Activated CD8-positive, alpha-beta memory T cell treated with anti-CD3 and anti-CD28 coated beads for 48 hours (primary cell): ENCODE measurements at regions not wholly inside any gene's neighbourhood (a gene's known extent, or its start where the extent isn't known, plus 50 kb on each side); places are given as distances from the start of the nearest gene placed in this dataset.

Source experiments
- DNase-seq, 3 experiments: peaks; one replicate each; pipeline ENCODE4 v3.0.0-alpha.2; 2020; ENCODE audit warnings: low read depth in 2 of 3, low spot score in 2 of 3

DNA sequence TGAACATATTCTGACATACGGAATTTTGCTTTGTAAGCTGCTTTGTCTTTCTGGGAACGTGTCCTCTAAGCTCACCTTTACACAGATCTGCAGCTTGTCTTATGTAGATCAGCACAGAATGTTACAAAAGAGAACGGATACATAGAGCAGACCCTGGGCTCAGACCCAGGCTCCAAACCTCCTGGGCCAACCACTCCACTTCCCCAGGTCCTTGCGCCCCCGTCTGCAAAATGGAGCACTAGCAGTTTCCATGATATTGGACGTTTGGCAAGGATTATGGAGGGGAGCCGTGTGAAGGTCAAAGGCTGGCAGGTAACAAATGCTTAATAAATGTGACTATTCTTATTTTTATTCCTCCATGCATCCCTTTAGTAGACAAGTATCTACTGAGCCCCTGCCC lies 358.4 kb downstream of the CTTN start:
- DNase-seq, result no peak

DNA sequence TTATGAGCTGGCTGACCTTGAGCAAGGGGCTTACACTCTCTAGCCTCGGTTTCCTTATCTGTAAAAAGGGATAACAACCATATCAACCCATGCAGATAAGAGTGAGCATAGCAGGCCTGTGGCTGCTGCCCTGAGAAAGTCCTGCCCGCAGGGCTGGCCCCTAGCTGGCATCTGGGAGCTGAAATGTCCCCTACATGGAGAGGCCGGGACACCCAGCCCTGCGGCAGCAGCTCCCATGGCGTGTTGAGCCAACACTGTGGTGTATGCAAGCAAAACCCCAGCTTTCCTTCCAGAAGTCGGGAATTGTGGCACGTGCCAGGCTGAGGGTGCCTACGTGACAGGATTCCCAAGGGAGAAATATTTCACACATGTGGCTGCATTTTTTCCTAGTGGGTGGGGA lies 358.9 kb downstream of the CTTN start:
- no peak for DNase-seq

DNA sequence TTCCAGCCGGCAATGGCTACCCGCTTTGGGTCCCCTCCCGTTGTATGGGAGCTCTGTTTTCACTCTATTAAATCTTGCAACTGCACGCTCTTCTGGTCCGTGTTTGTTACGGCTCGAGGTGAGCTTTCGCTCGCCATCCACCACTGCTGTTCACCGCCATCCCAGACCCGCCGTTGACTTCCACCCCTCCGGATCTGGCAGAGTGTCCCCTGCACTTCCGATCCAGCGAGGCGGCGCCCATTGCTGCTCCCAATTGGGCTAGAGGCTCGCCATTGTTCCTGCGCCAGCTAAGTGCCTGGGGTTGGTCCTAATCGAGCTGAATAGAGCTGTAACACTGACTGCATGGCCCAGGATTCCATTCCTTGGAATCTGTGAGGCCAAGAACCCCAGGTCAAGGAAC lies 359.9 kb downstream of the CTTN start:
- no peak for DNase-seq

DNA sequence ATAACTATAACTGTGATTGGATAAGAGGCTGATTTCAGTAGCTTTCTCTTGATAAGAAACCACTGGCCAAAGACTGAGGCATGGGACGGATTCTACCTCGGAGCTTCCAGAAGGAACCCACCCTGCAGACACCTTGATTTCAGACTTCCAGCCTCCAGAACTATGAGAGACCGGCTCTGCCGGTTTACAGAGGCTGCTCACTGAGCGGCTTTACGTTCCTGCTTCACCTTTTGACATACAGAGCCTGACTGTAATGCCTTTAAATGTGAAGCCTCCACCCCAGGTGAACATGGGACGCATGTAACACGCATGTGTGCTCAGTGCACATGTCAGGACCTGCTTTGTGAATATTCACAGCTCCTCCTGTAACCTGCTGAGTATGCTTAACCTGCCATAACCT lies 361.5 kb downstream of the CTTN start:
- no peak for DNase-seq

DNA sequence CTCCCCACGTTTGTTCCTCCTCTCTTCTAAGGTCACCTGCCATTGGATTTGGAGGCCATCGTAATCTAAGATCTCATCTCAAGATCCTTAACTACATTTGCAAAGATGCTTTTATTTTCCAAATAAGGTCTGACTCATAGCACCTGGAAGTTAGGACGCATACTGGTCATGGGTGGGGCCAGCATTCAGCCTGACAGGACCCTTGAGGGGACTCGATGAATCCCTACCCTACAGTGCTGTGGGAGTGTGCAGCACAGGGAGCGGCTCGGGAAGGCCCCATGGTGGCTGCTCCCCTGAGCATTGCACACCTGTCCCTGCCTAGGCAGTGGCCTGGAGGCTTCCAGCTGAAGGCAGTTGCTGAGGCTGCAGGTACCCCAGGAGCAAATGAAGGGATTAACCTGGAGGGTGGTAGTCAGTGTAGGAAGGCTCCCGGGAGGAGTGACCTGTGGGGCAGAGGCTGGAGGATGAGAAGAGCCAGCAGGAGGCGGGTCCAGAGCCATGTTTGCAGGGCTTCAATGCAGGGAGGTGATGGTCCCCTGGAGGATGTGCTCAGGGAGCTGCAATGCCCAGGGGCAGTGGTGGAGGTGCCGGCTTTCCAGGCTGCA lies 362.2 kb downstream of the CTTN start:
- no peak for DNase-seq

DNA sequence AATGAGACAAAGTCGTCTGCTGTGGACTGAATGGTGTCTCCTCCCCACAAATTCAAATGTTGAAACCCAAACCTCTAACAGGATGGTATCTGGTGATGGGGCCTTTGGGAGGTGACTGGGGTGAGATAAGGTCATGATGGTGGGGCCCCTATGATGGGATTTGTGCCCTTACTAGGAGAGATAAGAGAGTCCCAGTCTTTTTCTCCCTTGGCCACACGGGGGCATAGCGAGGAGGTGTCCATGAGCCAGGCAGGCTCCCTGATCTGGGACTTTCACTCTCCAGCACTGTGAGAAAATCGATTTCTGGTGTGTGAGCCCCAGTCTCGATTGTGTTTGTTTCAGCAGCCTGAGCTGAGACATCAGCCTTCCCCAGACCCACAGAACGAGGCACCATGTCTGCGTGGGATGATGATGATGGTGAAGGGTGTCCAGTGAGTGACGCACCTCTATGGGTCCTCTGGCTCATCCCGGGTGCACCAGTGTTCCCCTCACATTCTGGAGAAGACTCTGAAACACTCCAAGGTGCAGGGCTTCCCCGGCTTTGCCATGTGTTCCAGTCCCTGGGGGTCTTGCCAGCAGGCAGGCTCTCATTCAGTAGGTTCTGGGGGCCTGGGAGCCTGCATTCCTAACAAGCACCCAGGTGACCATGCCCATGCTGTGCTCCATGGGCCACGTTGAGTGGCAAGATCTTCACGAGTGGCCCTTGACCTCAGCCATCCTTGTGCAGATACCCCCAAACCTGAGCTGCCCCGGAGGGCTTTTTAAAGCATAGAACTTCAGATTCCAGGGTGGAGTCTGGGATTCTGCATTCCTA lies 363.0 kb downstream of the CTTN start:
- no peak for DNase-seq

DNA sequence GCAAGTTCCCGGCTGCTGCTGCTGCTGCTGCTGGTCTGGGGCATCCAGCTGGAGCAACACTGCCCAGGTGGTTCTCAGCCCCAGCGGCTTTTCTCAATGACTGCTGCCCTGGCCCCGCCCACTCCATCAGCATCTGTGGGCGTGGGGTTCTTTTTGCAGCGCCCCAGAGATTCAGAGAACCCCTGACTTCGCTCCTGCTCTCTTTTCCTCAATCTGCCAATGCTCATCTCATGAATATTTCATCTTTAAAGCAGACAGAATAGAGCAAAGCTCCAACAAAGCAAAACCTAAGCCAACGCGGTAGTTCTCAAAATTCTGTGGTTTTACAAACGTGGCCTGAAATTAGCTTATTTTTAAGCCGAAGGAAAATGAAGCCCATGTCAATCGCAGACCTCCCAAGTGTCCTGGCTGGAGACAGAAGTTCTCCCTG lies 363.6 kb downstream of the CTTN start:
- no peak for DNase-seq

DNA sequence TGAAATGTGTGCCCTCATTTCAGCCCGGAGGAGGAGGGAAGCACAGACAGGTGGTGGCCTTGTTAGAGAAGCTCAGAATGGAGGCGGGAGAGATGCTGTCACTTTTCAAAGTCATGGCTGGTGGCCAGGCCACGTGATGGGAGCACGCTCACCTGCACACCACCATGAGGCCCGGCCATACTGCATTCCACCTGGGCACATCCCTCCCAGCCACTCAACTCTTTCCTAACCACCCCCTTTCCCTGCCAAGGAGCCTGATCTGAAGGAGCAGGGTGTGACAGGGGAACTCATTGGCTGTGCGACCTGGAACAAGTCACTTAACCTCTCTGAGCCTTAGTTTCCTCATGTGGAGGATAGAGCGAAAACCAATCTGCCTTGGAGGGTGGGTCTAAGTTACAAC lies 364.5 kb downstream of the CTTN start:
- no peak for DNase-seq

DNA sequence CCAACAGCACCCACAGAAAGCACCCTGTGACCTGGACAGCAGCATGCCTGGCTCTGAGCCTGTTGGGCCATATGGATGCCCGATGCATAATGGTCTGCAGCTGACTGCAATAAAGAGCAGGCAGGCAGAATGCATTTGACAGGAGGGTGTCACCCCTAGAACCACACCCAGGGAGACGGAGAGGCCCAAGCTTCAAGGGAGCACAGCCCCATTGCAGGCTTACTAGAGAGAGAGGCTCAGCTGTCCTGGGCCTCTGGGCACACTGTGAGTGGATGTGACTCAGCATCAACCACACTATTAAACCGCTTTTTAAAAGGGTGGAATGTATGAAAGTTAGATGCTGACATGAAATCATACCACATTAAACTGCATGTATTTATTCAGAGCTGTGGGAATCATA lies 365.3 kb downstream of the CTTN start:
- DNase-seq, result no peak

DNA sequence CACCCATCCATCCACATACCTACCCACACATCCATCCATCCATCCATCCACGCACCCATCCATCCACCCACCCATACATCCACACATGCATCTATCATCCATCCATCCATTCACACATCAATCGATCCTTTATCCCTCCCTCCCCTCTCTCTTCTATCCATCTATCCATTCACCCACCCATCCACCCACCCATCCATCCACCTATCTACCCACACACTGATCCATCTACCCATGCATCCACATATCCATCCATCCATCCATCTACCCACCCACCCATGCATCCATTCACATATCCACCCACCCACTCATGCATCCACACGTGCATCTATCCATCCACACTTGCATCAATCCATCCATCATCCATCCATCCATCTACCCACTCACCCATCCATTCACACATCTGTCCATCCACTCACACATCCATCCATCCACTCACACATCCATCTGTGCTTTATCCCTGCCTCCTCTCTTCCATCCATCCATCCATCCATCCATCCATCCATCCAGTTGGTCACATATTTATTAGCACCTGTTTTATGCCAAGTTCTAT lies 366.1 kb downstream of the CTTN start:
- DNase-seq, result no peak

DNA sequence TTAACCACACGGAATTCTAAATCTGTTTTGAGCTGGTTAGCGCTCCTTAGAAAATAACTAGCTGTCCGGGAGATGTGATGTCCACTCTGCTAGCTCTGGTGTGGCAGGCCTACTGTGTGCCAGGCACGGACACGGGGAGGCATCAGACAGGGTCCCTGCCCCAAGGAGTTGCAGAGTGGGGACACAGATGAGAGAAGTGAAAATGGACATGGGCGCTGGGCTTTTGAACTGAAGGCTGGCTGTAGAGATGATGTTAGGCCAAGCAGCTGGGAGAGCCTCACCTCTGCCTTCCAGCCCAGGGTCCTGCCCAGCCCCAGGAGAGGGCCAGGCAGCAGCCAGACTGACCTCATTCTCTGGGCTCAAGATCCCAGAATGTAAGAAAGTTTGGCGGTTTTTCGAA lies 368.6 kb downstream of the CTTN start:
- DNase-seq, result no peak

DNA sequence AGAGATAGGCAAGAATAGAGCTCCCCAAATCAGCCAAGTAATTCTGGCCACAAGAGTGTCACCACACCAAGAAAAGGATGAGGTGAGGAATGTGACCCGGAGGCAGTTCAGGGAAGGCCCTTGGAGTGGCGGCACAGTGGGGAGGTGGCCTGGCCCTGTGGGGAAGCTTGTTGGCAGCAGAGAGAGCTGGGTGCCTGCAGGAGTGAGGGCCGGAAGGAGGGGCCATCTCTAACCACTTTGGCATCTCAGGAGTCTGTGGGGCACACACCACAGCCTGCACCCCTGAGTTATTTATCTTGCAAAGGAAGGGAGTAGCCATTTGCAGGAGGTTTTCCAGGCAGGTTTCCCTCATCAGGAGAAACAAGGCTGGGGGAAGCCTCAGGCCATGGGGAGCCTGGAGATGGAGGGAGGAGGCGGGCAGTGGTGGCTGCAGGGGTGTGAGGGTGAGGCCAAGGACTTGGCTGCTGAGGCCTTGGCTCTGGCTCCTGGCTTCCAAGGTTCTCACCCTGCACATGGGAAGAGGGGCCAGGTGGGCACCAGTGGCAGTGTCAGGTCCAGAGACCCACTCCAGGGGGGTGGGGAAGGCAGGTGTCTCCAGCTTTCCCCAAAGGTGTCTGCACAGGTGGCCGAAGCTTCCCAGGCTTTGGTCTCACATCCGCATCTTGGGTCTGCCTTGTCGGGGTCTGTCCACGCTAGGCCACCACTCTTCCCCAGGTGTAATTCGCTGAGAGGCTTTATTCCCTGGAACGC lies 370.2 kb downstream of the CTTN start:
- DNase-seq, result no peak

DNA sequence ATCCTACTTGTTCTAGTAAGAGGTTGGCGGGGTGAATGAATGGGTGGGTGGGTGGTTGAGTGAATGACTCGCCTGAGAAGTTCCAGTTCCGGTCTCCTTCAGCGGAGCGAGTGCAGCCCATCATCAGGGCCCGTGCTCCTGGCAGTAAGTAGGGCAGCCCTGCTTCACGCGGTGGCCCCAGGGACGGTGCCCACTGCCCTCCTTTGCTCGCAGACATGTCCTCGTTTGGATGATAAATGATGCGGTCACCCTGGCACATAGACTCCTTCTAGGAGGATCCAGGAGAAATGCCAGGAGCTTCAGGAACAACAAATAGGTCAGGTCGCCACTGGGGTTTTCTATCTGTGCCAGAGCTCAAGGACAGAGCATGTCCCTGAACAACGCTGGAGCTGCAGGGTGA lies 370.8 kb downstream of the CTTN start:
- no peak for DNase-seq

DNA sequence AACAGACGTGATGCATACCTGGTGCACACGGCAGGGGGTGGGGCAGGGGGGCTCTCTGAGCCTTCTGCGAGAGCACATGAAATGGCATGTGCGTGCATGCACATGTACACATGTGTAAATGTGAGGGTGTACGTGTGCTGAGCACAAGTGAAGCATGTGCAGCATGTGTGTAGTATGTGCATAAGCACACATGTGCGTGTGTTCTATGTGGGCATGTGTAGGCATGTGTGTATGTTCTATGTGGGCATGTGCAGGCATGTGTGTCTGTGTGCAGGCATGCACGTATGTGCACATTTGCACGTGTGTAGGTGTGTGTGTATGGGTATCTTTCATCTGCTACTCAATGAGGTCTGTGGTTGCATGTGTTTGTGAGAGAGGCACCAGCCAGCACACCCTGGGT lies 371.2 kb downstream of the CTTN start:
- DNase-seq, result no peak

DNA sequence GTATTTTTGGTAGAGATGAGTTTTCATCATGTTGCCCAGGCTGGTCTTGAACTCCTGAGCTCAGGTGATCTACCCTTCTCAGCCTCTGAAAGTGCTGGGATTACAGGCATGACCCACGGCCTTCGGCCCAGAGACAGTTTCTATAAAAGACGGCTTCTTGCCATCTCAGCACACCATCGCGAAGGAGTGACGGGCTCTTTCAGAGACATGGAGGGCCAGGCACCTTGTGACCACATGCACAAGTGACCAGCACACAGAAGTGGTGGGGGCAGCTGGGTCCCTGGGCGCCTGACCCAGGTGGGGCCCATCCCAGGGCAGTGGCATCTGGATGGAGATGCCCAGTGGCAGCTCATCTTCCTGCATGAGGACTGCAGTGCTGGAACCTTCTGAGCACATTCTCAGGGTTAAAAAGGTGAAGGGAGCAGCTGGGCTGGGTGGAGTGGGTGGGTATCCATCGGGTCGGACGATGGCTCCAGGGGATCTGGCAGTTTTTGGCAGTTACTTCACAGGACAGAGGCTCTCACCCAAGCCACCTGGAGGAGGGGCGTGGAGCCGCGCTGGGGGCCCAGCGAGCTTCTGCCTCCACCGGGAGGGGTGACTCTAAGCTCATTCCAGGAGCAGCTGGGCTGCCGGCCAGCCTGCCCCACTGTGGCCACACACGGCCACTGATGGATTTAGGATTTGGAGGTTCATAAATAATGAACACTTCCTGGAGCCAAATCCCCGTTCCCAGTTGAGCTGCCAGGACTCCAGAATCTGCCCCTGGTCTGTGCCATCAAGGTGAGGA lies 373.0 kb downstream of the CTTN start:
- no peak for DNase-seq

DNA sequence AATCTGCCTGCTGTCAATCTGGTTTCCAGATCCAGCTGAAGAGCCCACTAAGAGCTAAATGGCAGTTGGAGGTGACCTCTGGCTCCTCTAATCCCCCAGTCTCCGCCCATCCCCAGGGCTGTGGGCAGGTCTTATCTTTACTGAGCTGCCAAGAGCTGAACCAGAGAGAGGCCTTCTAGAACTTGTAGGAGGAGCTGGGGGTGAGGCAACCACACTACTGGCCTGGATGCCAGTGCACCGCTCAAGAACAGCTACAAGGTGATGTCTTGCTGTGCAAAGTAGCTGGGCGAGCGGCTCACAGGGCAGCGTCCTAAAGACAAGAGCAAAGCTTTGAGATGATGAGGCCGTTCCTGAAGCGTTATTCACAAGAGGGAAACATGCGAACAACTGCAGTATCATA lies 374.6 kb downstream of the CTTN start:
- DNase-seq, result no peak

DNA sequence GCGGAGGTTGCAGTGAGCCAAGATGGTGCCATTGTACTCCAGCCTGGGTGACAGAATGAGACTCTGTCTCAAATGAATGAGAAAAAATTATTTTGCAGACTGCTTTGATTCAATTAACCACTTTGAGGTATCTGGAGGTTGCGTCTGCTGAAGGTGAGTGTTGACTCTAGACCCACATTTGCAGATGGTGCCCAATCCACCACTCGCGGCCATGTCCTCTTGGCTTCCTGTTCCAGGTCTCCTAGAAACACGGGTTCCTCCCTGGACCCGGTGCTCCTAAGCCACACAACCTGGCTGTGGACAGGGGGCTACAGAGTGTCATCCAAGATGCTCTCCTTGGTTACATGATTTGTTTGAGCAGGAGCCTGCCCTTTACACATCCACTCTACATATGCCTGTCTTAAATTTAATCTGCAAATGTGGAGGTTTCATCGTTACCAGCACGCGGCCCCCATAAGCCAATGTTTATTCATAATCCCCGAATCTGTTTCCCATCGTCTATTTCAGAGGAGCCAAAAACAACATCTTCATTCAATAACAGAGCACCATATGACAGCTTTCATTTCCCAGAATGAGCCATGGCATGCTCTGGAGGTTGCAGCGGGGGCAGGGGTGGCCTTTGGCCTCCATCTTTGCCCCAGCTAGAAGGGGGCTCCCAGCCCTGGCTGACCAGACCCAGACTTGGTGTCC lies 377.2 kb downstream of the CTTN start:
- DNase-seq, result no peak

DNA sequence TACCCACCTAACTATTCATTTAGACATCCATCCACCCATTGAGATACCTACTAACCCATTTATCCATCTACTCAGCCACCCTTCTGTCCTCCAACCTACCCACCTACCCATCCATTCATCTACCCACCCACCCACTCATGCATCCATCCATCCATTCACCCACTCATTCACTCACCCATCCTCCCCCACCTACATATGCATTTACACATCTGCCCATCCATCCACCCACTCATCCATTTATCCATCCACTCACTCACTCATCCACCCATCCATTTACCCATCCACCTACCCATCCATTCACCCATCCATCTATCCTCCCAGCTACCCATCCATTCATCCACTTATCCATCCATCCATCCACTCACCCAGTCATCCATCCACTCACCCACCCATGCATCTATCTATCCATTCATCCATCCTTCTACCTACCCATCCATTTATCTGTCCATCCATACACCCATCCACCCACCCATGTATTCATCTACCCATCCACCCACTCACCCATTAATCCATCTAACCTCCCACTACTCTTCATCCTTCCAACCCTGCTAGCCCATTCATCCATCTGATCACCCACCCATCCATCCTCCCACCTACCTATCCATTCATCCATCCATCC lies 378.7 kb downstream of the CTTN start:
- no peak for DNase-seq

DNA sequence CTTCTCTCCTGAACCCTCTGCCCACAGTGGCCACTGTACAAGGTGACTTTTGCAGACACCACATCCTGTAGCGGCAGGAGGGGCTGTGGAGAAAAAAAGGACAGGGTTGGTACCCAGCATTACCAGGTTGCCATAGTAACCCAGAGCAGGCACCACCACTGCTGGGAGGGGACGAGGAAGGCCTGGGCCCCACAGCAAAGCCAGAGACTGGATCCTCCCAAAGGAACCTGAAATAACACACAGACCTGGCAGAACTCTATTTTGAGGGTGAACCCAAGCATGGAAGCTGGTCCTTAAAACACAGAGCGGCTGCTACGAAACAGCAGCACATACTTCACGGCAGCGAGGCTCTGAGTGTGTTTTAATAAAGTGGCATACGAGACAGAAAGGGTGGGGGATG lies 380.6 kb downstream of the CTTN start:
- no peak for DNase-seq
